GM12865 (cell line): ENCODE measurements at regions not wholly inside any gene's neighbourhood (a gene's known extent, or its start where the extent isn't known, plus 50 kb on each side); places are given as distances from the start of the nearest gene placed in this dataset.

Source experiments
- DNase-seq: peaks from one replicate; pipeline ENCODE4 v3.0.0; 2010; ENCODE audit warnings: low read depth
- H3K4me3 ChIP-seq: 2 replicates; pipeline ENCODE4 v1.5.1; 2011; ENCODE audit warnings: mild to moderate bottlenecking, low read depth, low read length, control low read depth
- CTCF ChIP-seq: IDR thresholded peaks from 2 replicates; pipeline ENCODE4 v1.5.1; 2011; ENCODE audit warnings: low read length, control low read depth, low read depth, inconsistent platforms; ENCODE audit not compliant: insufficient read depth; ENCODE audit errors: missing control alignments

- no peak overlapping the region for H3K4me3 ChIP-seq
- no peak for DNase-seq
- TF ChIP-seq CTCF: no peak
Observed at GRCh38 chr2:236887531-236887930, 198.2 kb upstream of the COPS8 start.

- DNase-seq: no peak
- no peak overlapping the region for H3K4me3 ChIP-seq
- TF ChIP-seq CTCF: no peak
Observed at GRCh38 chr2:236887953-236888793, 197.5 kb upstream of the COPS8 start.

GRCh38 chr2:236888794-236889780 is 196.6 kb upstream of the COPS8 start:
- no peak for TF ChIP-seq CTCF
- no peak for DNase-seq
- H3K4me3 ChIP-seq: no peak overlapping the region

- H3K4me3 ChIP-seq: no peak overlapping the region
- no peak for DNase-seq
- no peak for TF ChIP-seq CTCF
Observed at GRCh38 chr2:236889791-236890704, 195.6 kb upstream of the COPS8 start.

GRCh38 chr2:236892721-236893120 is 193.0 kb upstream of the COPS8 start:
- H3K4me3 ChIP-seq: no peak overlapping the region
- no peak for DNase-seq
- no peak for TF ChIP-seq CTCF

- DNase-seq: no peak
- TF ChIP-seq CTCF: no peak
- H3K4me3 ChIP-seq: no peak overlapping the region
Observed at GRCh38 chr2:236894791-236895190, 190.9 kb upstream of the COPS8 start.
